ENCODE measurements at regions not wholly inside any gene's neighbourhood (a gene's known extent, or its start where the extent isn't known, plus 50 kb on each side); places are given as distances from the start of the nearest gene placed in this dataset.

DNA sequence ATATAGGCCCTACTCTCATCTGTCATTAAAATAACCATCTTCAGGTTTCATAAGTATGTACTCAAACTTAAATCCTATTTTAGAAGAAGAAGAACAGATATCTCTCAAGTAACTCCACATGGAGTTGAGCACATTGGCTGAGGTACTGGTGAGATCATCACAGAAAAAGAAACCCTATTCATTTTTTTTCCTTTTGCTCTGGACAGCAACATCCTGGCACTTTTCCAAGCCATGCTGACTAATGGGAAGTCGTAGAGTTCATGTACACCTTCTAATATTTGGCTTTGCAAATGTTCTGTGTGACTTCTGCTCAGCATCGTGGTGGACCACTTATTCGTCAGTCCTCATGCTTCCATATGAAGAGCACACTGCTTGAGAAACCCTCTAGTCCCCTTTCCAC lies 336.0 kb upstream of the KCNH8 start:
- Mint-ChIP-seq H3K4me1 (no peaks in the 10 kb centered on the region), H3K27ac (no peak overlapping the region), H3K27me3 (ENCODE audit: low read depth in 3 of 3) (no peaks in the 10 kb centered on the region), H3K36me3 (no peaks in the 10 kb centered on the region), H3K4me3 (no peak overlapping the region), H3K9me3 (peaks cover 0 to 2% (median 0%) of the 10 kb centered on the region in 7 donors)
- H3K9me3 ChIP-seq (replicated peaks in 1 of 2; ENCODE audit: control insufficient read depth in 1 of 2, insufficient read depth in 1 of 2, low read length in 2 of 2): no peaks in the 10 kb centered on the region
- no peak overlapping the region for H3K4me2 ChIP-seq (replicated peaks; ENCODE audit: extremely low read depth, low read length, poor library complexity, severe bottlenecking)
- H2AFZ ChIP-seq (ENCODE audit: insufficient read depth, low read depth, low read length, poor library complexity, severe bottlenecking): no peak overlapping the region
- no peaks in the 10 kb centered on the region for H3K27me3 ChIP-seq (ENCODE audit: control insufficient read depth in 2 of 2, insufficient read depth in 2 of 2, low read length in 2 of 2)
- intact Hi-C loops (cut with micrococcal nuclease): no loop called here
- no peak overlapping the region for H3K9ac ChIP-seq (ENCODE audit: insufficient read depth, low read length, poor library complexity, severe bottlenecking)
- 0% methylated on average over 1 of the region's 3 CpGs for WGBS (ENCODE audit: insufficient coverage)
- TF ChIP-seq, protein P1, sequence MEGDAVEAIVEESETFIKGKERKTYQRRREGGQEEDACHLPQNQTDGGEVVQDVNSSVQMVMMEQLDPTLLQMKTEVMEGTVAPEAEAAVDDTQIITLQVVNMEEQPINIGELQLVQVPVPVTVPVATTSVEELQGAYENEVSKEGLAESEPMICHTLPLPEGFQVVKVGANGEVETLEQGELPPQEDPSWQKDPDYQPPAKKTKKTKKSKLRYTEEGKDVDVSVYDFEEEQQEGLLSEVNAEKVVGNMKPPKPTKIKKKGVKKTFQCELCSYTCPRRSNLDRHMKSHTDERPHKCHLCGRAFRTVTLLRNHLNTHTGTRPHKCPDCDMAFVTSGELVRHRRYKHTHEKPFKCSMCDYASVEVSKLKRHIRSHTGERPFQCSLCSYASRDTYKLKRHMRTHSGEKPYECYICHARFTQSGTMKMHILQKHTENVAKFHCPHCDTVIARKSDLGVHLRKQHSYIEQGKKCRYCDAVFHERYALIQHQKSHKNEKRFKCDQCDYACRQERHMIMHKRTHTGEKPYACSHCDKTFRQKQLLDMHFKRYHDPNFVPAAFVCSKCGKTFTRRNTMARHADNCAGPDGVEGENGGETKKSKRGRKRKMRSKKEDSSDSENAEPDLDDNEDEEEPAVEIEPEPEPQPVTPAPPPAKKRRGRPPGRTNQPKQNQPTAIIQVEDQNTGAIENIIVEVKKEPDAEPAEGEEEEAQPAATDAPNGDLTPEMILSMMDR (IDR thresholded peaks at IDR 0.05): no peak
- no peaks in the 10 kb centered on the region for H4K20me1 ChIP-seq (ENCODE audit: insufficient read depth, low read length)
- no peaks in the 10 kb centered on the region for H3K36me3 ChIP-seq (replicated peaks in 1 of 2; ENCODE audit: control insufficient read depth in 1 of 2, insufficient read depth in 2 of 2, low read length in 2 of 2)
- no peaks in the 10 kb centered on the region for H3K79me2 ChIP-seq (ENCODE audit: insufficient read depth, low read length)
- H3K27ac ChIP-seq (ENCODE audit: low read depth in 1 of 2, low read length in 2 of 2): no peak overlapping the region
- H3K4me1 ChIP-seq (ENCODE audit: control insufficient read depth in 1 of 2, insufficient read depth in 2 of 2, low read length in 2 of 2): no peaks in the 10 kb centered on the region
- no peak overlapping the region for H3K4me3 ChIP-seq (replicated peaks in 1 of 3; ENCODE audit: low read depth in 2 of 3, low read length in 3 of 3)
- DNase-seq: no peak

DNA sequence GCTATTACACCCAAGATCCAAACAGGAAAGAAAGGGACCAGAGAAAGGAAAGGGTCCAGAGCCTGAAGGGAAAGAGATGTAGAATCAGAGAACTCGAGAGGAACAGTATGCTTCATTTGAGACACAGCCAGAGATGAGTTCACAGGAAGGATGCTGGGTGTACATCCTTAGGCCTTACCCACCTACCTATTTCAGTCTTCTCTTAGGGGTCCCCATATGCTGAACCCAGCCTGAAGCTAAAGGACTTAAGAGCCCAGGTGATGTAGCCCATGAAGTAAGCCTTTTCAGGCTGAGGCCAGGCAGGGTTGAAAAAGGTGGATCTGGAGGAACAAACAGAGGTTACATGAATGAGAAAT lies 338.0 kb upstream of the KCNH8 start:
- no peaks in the 10 kb centered on the region for H3K27me3 Mint-ChIP-seq (ENCODE audit: low read depth in 3 of 3)
- no peak overlapping the region for H3K27ac Mint-ChIP-seq
- H3K4me3 Mint-ChIP-seq: no peak overlapping the region
- no peaks in the 10 kb centered on the region for H3K36me3 ChIP-seq (replicated peaks in 1 of 2; ENCODE audit: control insufficient read depth in 1 of 2, insufficient read depth in 2 of 2, low read length in 2 of 2)
- peaks cover 0 to 5% (median 0%) of the 10 kb centered on the region in 7 donors for H3K9me3 Mint-ChIP-seq
- H3K9me3 ChIP-seq (replicated peaks in 1 of 2; ENCODE audit: control insufficient read depth in 1 of 2, insufficient read depth in 1 of 2, low read length in 2 of 2): no peaks in the 10 kb centered on the region
- H2AFZ ChIP-seq (ENCODE audit: insufficient read depth, low read depth, low read length, poor library complexity, severe bottlenecking): no peak overlapping the region
- H3K36me3 Mint-ChIP-seq: no peaks in the 10 kb centered on the region
- no peak overlapping the region for H3K4me2 ChIP-seq (replicated peaks; ENCODE audit: extremely low read depth, low read length, poor library complexity, severe bottlenecking)
- no peaks in the 10 kb centered on the region for H3K27me3 ChIP-seq (ENCODE audit: control insufficient read depth in 2 of 2, insufficient read depth in 2 of 2, low read length in 2 of 2)
- no peak for DNase-seq
- intact Hi-C loops (cut with micrococcal nuclease): no loop called here
- H3K4me3 ChIP-seq (replicated peaks in 1 of 3; ENCODE audit: low read depth in 2 of 3, low read length in 3 of 3): no peak overlapping the region
- no peaks in the 10 kb centered on the region for H4K20me1 ChIP-seq (ENCODE audit: insufficient read depth, low read length)
- no CpG with 5 or more reads among the region's 1 CpG for WGBS (ENCODE audit: insufficient coverage)
- TF ChIP-seq, protein P1 (IDR thresholded peaks at IDR 0.05): no peak
- H3K4me1 ChIP-seq (ENCODE audit: control insufficient read depth in 1 of 2, insufficient read depth in 2 of 2, low read length in 2 of 2): no peaks in the 10 kb centered on the region
- no peaks in the 10 kb centered on the region for H3K4me1 Mint-ChIP-seq
- H3K9ac ChIP-seq (ENCODE audit: insufficient read depth, low read length, poor library complexity, severe bottlenecking): no peak overlapping the region
- no peak overlapping the region for H3K27ac ChIP-seq (ENCODE audit: low read depth in 1 of 2, low read length in 2 of 2)
- no peaks in the 10 kb centered on the region for H3K79me2 ChIP-seq (ENCODE audit: insufficient read depth, low read length)
